Upper lobe of left lung (tissue), 4 donors: ENCODE measurements at regions not wholly inside any gene's neighbourhood (a gene's known extent, or its start where the extent isn't known, plus 50 kb on each side); places are given as distances from the start of the nearest gene placed in this dataset.

Experiments used
- CTCF ChIP-seq, 6 experiments: fragments of 450-650 bp in 4 of 6; fragments of 200-600 bp in 2 of 6; sonication (generic) in 2 of 6; IDR thresholded peaks; one replicate each; pipeline ENCODE4 v1.5.1; 2016 to 2019; ENCODE audit warnings: antibody characterized with exemption in 6 of 6
- EP300 ChIP-seq, 4 donors: sonication (generic); formaldehyde crosslinking; IDR thresholded peaks; one replicate each; pipeline ENCODE4 v1.5.1; 2017; ENCODE audit warnings: antibody characterized with exemption in 4 of 4, control low read depth in 2 of 4

DNA sequence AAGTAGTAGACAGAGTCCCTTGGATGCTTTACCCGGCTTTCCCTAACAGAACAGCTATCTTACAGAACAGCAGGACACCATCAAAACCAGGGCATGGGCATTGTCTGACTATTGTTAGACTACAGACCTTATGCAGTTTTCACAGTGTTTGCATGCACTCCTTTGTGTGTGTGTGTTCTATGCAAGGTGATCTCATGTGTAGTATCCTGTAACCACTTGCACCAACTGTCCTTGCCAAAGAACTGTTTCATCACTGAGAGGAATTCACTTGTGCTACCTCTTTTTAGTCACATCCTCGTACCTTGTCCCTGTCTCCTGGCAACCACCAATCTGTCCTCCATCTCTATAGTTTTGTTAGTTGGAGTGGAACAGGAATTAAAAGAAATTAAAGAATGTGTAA lies 183.6 kb upstream of the PZP start:
- no peak for TF ChIP-seq CTCF (IDR thresholded peaks at IDR 0.05)
- TF ChIP-seq EP300 (IDR thresholded peaks at IDR 0.05), result no peak
